ENCODE measurements at regions not wholly inside any gene's neighbourhood (a gene's known extent, or its start where the extent isn't known, plus 50 kb on each side); places are given as distances from the start of the nearest gene placed in this dataset.

- DNase-seq = no peak
These were observed 397.8 kb downstream of the TLE4 start for GRCh38 chr9:79969393-79970145.

GRCh38 chr9:79968533-79968932 is 396.8 kb downstream of the TLE4 start:
- DNase-seq = no peak

GRCh38 chr9:79962836-79963235 is 391.1 kb downstream of the TLE4 start:
- DNase-seq = no peak

GRCh38 chr9:79962150-79962549 is 390.4 kb downstream of the TLE4 start:
- DNase-seq = no peak

- DNase-seq = no peak
These were observed 383.5 kb downstream of the TLE4 start for GRCh38 chr9:79955300-79955699.

GRCh38 chr9:79953908-79954307 is 382.1 kb downstream of the TLE4 start:
- no peak for DNase-seq

- DNase-seq = no peak
These were observed 380.6 kb downstream of the TLE4 start for GRCh38 chr9:79952401-79952800.

- no peak for DNase-seq
These were observed 374.9 kb downstream of the TLE4 start for GRCh38 chr9:79946712-79947111.

- DNase-seq = no peak
These were observed 373.7 kb downstream of the TLE4 start for GRCh38 chr9:79945495-79945894.

- DNase-seq = no peak
These were observed 373.3 kb downstream of the TLE4 start for GRCh38 chr9:79945016-79945415.

GRCh38 chr9:79940919-79941318 is 369.2 kb downstream of the TLE4 start:
- no peak for DNase-seq

- DNase-seq = no peak
These were observed 368.1 kb downstream of the TLE4 start for GRCh38 chr9:79939819-79940218.

GRCh38 chr9:79936336-79936735 is 364.6 kb downstream of the TLE4 start:
- DNase-seq = no peak

GRCh38 chr9:79929285-79929684 is 357.5 kb downstream of the TLE4 start:
- DNase-seq = no peak

GRCh38 chr9:79928661-79929223 is 357.0 kb downstream of the TLE4 start:
- DNase-seq = no peak

GRCh38 chr9:79925326-79925725 is 353.6 kb downstream of the TLE4 start:
- DNase-seq = no peak

GRCh38 chr9:79924836-79925235 is 353.1 kb downstream of the TLE4 start:
- no peak for DNase-seq

- DNase-seq = no peak
These were observed 345.7 kb downstream of the TLE4 start for GRCh38 chr9:79917421-79917820.

- no peak for DNase-seq
These were observed 342.1 kb downstream of the TLE4 start for GRCh38 chr9:79913867-79914266.

- DNase-seq = no peak
These were observed 340.7 kb downstream of the TLE4 start for GRCh38 chr9:79912318-79913070.

- no peak for DNase-seq
These were observed 340.0 kb downstream of the TLE4 start for GRCh38 chr9:79911724-79912123.

- no peak for DNase-seq
These were observed 331.2 kb downstream of the TLE4 start for GRCh38 chr9:79902825-79903600.

- DNase-seq = no peak
These were observed 329.0 kb downstream of the TLE4 start for GRCh38 chr9:79900754-79901153.
